Astrocyte of the cerebellum (primary cell): ENCODE measurements at regions not wholly inside any gene's neighbourhood (a gene's known extent, or its start where the extent isn't known, plus 50 kb on each side); places are given as distances from the start of the nearest gene placed in this dataset.

ENCODE experiments used
- DNase-seq: peaks from one replicate; pipeline ENCODE4 v3.0.0-alpha.2; 2011; ENCODE audit warnings: low read depth
- H3K4me3 ChIP-seq: 2 replicates; pipeline ENCODE4 v1.5.1; 2011; ENCODE audit warnings: mild to moderate bottlenecking, low read depth, low read length, moderate library complexity
- in situ Hi-C: cut with HindIII; loops from 2 replicates; pipeline ENCODE4 v1.10.0; 2017; ENCODE audit warnings: low sequenced_read_pairs
- TF ChIP-seq, protein P1 (sequence below): IDR thresholded peaks from 2 replicates; pipeline ENCODE4 v1.5.1; 2012; ENCODE audit warnings: low read length, low read depth, moderate library complexity, mild to moderate bottlenecking; ENCODE audit errors: missing control alignments

DNA sequence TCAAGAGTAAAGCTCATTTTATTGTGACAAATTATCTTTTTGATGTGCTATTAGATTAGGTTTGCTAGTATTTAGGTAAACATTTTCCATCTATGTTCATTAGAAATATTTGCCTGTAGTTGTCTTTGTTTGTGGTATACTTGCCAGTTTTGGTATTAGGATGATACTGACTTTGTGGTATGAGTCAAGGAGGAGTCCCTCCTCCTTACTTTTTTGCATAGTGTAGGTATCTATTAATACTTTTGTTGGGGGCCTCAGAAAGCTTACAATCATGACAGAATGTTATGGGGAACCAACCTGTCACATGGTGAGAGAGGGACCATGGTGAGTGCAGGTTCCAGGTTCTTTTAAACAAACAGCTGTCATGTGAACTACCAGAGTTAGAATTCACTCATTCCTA, 102.1 kb downstream of the ZWINT start:
- no peak overlapping the region for H3K4me3 ChIP-seq
- in situ Hi-C loops = no loop called here
- TF ChIP-seq, protein P1, sequence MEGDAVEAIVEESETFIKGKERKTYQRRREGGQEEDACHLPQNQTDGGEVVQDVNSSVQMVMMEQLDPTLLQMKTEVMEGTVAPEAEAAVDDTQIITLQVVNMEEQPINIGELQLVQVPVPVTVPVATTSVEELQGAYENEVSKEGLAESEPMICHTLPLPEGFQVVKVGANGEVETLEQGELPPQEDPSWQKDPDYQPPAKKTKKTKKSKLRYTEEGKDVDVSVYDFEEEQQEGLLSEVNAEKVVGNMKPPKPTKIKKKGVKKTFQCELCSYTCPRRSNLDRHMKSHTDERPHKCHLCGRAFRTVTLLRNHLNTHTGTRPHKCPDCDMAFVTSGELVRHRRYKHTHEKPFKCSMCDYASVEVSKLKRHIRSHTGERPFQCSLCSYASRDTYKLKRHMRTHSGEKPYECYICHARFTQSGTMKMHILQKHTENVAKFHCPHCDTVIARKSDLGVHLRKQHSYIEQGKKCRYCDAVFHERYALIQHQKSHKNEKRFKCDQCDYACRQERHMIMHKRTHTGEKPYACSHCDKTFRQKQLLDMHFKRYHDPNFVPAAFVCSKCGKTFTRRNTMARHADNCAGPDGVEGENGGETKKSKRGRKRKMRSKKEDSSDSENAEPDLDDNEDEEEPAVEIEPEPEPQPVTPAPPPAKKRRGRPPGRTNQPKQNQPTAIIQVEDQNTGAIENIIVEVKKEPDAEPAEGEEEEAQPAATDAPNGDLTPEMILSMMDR = no peak
- DNase-seq = no peak

DNA sequence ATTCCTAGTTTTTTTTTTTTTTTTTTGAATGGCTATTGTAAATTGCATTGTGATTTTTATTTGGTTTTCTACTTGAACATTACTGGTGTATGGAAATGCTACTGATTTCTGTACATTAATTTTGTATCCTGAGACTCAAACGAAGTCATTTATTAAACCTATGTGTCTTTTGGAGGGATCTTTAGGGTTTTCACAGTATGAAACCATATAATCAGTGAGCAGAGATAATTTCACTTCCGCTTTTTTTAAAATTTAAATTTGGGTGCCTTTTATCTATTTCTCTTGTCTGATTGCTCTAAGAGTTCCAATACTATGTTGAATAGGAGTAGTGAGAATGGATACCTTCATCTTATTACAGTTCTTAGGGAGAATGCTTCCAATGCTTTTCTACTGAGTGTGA, 102.7 kb downstream of the ZWINT start:
- in situ Hi-C loops = no loop called here
- TF ChIP-seq, protein P1 = no peak
- no peak for DNase-seq
- H3K4me3 ChIP-seq = no peak overlapping the region

DNA sequence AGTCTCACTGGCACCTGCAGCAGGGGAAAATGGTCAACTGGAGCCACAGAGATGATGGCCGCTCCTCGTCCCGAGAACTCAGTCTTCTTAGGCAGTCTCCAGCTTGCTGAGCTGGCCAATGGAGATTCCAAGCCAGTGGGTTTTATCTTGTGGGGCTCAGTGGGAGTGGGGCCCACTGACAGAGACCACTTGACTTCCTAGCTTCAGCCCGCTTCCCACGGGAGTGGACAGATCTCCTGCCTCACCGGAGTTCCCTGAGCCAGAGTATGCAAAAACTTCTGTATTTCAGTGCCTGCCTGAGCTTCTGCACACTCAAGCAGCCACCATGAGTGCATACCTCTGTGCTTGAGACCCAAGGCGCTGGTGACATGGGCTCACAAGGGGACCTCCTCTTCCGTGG, 105.8 kb downstream of the ZWINT start:
- TF ChIP-seq, protein P1 = no peak
- no peak for DNase-seq
- no peak overlapping the region for H3K4me3 ChIP-seq
- in situ Hi-C loops = no loop called here

DNA sequence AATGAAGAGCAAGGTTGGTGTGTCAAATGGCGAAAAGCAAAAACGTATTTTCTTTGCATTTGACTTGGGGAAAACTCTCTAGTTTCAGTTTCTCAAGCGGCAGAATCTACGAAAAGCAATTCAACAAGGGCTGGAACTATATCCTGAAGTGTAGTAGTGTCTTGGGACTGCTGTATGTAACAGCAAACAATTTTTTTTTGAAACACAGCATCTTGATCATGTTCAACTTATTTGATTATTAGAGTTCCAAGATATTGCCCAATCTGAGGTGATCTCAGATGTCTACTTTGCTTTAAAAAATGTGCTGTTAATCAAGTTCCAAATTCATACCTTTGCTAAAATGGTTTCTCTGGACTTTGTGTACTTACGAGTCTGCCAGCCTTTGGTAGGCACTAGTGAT, 120.6 kb downstream of the ZWINT start:
- TF ChIP-seq, protein P1 = no peak
- H3K4me3 ChIP-seq = no peak overlapping the region
- in situ Hi-C loops = no loop called here
- DNase-seq = no peak

DNA sequence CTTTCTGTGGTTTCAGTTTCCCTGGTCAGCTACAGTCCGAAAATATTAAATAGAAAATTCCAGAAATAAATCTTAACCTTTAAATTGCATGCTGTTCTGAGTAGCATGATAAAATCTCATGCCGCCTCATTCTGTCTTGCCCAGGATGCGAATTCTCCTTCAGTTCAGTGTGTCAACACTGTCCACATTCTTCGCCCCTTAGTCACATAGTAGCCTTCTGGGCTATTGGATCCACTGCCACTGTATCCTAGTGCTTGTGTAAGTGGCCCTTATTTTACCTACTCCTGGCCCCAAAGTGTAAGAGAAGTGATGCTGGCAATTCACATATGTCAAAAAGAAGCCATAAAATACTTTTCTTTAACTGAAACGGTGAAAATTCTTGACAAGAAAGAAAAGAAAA, 129.6 kb downstream of the ZWINT start:
- in situ Hi-C loops = no loop called here
- H3K4me3 ChIP-seq = no peak overlapping the region
- DNase-seq = no peak
- TF ChIP-seq, protein P1 = no peak

DNA sequence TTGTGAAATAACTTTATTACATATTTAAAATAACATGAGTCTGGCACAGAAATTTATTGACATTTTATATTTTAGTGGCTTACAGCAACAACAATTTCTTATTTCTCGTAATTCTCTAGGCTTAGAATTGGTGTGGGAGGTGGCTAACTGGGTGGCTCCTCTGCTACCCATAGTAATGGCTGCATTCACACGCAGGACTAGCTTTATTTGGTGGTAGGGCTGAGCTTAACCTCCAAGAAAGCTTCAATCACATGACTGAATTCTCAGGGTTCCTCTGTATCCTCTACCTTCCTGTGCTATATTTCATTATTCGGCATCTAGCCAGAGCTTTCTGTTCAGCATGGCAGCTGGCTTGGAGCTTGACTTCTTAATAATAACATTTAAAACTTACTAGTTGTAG, 138.8 kb downstream of the ZWINT start:
- in situ Hi-C loops = no loop called here
- no peak overlapping the region for H3K4me3 ChIP-seq
- DNase-seq = no peak
- TF ChIP-seq, protein P1 = no peak

DNA sequence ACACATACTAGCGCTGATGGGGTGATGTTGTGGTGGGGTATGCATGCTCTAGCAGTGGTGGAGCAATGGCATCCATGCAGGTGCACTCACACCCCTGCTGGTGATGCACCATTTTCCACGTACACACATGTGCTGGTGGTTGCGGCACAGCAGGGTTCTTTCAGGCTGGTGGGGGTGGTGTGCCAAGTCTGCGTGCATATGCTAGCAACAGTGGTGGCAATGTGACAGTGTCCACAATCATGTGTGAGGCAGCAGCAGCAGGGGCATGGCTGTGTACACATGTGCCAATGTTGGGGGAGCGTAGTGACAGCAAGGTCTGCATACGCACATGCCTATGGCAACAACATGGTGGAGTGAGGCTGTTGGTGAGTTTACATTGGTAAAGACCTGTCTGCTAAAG, 148.1 kb downstream of the ZWINT start:
- DNase-seq = no peak
- TF ChIP-seq, protein P1 = no peak
- H3K4me3 ChIP-seq = no peak overlapping the region
- in situ Hi-C loops = no loop called here
